GM19324 (cell line): ENCODE measurements at regions not wholly inside any gene's neighbourhood (a gene's known extent, or its start where the extent isn't known, plus 50 kb on each side); places are given as distances from the start of the nearest gene placed in this dataset.
A peak's percentile ranks its signal among the peaks of the same experiment; 100 is the strongest.

ENCODE experiments used
- ATAC-seq: cut with Tn5 transposase; IDR thresholded peaks from one replicate; pipeline ENCODE4 v1.9.1; 2021; ENCODE audit warnings: mild to moderate bottlenecking, moderate library complexity; ENCODE audit not compliant: unreplicated experiment, low FRiP score

- no peak for ATAC-seq
Observed at GRCh38 chr5:109944461-109944860, 254.7 kb downstream of the MAN2A1 start.

DNA sequence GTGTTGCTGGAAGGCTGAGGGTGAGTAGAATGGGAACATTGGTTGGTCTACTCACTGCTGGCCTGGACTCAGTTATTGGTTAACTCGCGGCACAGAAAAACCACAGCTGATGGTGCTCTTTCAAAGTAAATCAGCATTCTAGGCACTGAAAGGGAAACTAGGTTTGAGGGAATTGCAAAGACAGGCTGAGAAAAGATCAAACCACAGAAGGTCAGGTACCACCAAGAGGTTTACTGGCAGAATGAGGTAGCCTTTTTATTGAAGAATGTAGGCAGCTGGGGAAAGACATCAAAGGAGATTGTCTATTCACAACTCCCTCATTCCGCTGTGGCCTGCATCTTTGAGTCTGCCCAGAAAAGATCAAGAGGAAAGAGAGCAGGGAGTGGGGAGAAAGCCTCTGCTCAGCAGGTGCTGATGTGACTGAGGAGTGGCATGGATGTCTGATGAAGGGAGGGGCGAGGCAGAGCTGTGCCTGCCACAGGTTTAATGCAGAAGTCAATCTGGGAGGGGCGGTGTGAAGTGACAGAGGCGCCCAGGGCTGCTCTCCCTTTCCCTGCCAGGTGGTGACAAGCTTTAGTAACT, 255.5 kb downstream of the MAN2A1 start:
- peak; percentile 87 for ATAC-seq

DNA sequence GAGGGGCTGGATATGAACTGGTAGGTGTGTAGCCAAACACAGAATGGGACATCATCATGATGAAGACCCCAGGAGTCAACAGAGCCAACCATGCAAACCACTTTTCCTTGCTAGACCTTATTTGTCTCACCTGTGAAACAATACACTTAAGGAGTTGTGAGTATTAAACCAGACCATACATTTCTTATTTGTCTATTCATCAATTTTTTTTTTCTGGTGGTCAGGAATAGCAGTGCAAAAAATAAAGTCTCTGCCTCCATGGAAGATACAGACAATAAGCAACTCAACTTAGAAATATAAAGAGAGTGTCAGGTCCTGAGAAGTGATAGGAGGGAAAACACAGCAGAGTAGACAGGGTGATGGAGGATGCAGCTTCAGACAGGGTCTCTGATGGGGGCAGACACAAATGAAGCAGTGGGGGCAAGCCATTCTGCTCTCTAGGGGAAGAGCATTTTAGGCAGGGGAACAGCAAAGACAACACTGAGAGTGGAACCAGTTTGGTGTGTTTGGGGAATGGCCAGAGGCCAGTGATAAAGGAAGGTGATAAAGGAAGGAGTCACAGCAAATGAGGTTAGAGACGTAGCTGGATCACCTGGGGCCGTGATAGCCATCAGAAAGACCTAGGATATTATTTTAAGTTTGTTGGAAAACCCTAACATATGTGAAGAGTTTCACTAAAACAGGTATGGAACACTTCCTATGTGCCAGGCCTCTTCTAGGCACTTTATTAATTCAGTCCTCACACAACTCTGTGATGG, 256.2 kb downstream of the MAN2A1 start:
- ATAC-seq = no peak

DNA sequence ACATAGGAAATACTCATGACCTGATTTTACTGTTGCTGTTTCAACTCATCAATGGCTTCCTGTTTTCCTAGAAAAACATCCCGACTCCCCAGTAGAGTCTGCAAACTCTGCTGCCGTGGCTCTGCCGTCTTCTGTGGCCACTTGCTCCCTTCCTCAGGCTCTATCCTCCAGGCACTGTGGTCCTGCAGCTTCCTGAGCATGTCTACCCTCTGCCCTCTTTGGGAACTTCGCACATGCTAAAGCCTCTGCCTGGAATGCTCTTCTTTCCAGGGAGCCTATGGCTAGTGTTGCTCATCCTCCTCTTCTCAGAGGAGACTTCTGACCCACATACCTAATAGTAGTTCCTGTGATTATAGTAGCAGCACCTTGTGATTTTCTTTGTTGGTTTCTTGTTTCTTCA, 256.9 kb downstream of the MAN2A1 start:
- ATAC-seq = no peak

DNA sequence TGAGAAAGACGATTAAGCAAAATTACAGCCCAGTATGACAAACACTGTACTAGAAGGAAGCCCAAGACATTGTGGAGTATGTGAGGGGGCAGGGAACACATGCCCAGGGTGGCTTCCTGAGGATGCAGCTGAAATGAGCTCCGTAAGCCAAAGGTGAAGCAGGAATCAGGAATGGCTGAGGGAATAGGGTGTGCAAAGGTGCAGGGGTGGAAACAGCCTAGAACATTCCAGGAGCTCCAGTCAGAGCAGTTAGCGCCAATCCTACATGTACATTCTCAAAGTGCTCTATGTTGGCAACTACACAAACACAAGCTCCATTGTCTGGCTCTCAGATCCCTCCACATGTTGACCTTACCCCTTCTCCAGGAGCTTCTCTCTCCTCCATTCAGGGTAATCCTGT, 257.9 kb downstream of the MAN2A1 start:
- no peak for ATAC-seq

DNA sequence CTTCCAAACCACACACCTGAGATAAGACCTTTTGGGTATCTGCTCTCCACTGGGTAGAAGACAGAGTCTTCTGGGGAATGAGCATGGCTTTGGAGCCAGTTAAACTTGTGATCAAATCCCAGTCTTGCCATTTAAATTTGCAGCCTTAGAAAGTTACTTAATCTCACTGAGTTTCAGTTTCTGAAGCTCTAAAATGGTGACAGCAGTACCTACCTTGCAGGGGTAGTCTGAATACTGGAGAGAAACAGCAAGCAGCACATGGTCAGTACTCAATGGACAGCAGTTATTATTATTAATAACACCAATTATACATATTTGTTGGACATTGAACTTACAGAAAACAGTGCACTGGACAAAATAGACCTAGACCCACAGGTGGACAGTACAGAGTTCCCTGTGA, 260.9 kb downstream of the MAN2A1 start:
- ATAC-seq = no peak

DNA sequence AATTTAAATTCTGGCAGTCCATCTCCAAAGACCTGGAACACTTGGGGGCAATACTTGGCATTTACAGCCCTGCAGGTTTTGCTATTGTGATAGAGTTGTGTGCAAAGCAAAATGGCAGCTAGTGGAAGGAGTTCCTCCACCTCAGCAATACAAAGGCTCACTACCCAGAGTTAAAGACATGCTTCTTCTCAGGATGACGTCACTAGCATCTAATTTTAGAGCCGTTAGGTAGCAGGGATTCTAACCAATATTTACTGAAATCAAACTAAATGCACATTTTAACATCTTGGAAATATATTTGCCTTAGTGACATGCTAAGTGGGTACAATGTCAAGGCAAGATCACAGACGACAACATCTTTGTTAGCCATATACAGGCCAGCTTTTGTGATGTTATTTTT, 261.6 kb downstream of the MAN2A1 start:
- no peak for ATAC-seq

GRCh38 chr5:109951758-109952157, 262.0 kb downstream of the MAN2A1 start:
- ATAC-seq = no peak

GRCh38 chr5:109953761-109954160, 264.0 kb downstream of the MAN2A1 start:
- no peak for ATAC-seq

GRCh38 chr5:109956884-109957283, 267.2 kb downstream of the MAN2A1 start:
- no peak for ATAC-seq

GRCh38 chr5:109958082-109958481, 268.4 kb downstream of the MAN2A1 start:
- no peak for ATAC-seq

GRCh38 chr5:109959652-109960051, 269.9 kb downstream of the MAN2A1 start:
- no peak for ATAC-seq

DNA sequence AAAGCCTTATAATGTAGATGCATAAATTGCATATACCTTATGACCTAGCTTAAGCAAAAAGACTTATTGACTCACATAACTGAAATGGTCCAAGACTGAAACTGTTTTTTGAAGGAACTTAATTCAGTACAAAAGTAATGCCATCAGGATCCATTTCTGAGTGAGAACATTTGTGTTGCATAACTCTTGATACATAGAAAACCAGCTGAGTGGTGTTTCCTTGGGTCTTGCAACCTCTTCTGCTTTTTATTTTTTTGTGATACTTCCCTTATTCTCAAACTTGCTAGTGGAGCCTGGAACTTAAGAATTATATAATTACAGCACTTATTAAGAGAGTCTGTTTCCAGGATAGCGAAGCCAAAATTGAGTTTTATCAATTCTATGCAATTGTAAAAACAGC, 272.0 kb downstream of the MAN2A1 start:
- no peak for ATAC-seq

DNA sequence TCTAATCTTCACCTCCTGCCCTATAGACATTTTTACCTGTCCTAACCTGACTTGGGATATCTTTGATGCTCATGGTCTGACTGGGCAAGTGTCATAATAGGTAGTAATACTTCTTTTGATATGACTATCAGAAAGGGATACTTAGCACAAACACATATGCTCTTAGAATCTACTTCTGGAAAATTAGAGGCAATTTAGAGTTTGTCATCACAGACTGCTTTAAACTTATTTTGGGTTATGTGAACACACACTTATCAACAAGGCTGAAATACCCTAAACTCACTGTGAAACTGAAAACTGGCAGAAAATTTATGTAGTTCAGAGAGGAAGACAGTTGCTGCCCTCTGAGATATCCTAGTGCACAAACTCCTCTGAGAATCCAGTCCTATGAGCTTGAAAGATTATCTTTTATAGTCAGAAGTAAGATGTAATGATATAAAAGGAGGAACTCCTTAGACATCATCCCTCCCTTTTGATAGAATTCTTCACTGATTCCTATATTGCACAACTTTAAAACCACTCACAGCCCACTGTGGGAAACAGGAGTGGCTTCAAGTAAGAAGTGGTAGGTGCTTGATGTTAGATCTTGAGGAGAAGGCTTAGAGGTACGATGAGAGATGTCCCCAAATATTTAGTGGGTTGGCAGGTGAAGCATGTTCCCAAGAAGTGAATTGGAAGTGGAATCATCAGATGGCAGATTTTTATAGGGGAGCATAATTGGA, 273.3 kb downstream of the MAN2A1 start:
- no peak for ATAC-seq

GRCh38 chr5:109964136-109964535, 274.4 kb downstream of the MAN2A1 start:
- no peak for ATAC-seq

DNA sequence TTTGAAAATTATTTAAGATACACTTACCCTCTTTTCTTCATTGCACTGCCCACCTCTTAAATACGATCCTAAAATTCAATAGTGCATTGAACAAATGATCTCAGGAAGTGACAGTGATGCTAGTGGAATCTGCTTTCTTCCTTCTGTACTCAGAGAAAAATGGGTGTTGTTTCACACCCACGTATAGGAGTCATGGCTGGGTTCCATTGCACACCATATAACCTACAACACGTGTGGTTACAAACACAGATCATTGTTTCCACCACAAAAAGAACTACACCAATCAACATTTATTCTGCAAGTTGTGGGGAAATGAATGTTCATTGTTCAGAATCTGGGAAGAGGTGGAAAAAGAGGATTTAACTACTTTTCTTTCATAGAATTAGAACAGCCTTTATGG, 275.9 kb downstream of the MAN2A1 start:
- no peak for ATAC-seq

GRCh38 chr5:109971968-109972367, 282.2 kb downstream of the MAN2A1 start:
- ATAC-seq = no peak

- no peak for ATAC-seq
Observed at GRCh38 chr5:109981979-109982378, 292.3 kb downstream of the MAN2A1 start.

GRCh38 chr5:109982966-109983534, 293.3 kb downstream of the MAN2A1 start:
- ATAC-seq = no peak

DNA sequence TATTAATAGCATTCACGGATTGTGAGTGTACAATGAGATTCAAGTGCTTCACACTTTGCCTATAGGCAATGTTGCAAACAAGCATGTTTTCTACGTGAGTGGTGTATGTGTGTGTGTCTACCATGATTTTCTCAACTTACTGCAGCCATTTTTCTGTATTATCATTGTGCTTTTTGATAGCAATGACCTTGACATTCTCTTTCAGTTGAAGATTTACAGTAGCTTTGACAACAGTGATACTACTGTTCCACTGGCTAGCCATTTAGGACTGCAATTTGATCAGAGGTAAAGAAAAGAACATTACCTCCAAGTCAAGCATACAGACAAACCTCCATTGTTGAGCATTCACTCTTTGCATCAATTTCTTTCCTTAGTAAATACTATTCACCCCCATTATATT, 297.0 kb downstream of the MAN2A1 start:
- ATAC-seq = no peak

- no peak for ATAC-seq
Observed at GRCh38 chr5:109987355-109987754, 297.6 kb downstream of the MAN2A1 start.
